HCT116 (cell line): ENCODE measurements at regions not wholly inside any gene's neighbourhood (a gene's known extent, or its start where the extent isn't known, plus 50 kb on each side); places are given as distances from the start of the nearest gene placed in this dataset.

Source experiments
- ATAC-seq: fragments of 200-7000 bp; cut with Tn5 transposase; 2 replicates; pipeline ENCODE4 v1.9.1; 2020; ENCODE audit warnings: mild to moderate bottlenecking, moderate library complexity
- BruUV-seq: library from RNA; stranded (reverse); fragments of 400-500 nt; replicated peaks from 2 replicates; lab custom pipeline; 2021; lab: Mats Ljungman, UMichigan
- CTCF ChIA-PET: fragments of 300-600 bp; sonication (Branson Sonifier 250); formaldehyde crosslinking; loops from one replicate; lab custom pipeline; 2021; ENCODE audit warnings: antibody characterized with exemption; lab: Charles Lee
- POLR2A ChIA-PET: fragments of 300-600, 350-600 bp; sonication (Branson Sonifier 250); formaldehyde crosslinking; loops from one replicate; lab custom pipeline; 2021; ENCODE audit warnings: antibody characterized with exemption; lab: Charles Lee
- RAD21 ChIA-PET, 2 experiments: fragments of 300-600 bp; sonication (Branson Sonifier 250); formaldehyde crosslinking; loops; one replicate each; lab custom pipeline; 2023; ENCODE audit warnings: low total read pairs in 2 of 2; ENCODE audit not compliant: uncharacterized antibody in 2 of 2, unreplicated experiment in 2 of 2, low non-redundant PET in 1 of 2; lab: Charles Lee
- DNase-seq: peaks from one replicate; pipeline ENCODE4 v3.0.0-alpha.2; 2010; ENCODE audit warnings: low read depth, low spot score
- H2AFZ ChIP-seq: fragments of 200-600 bp; shearing (Covaris generic), sonication (generic); 2 replicates; pipeline ENCODE4 v1.6.1; 2017; ENCODE audit warnings: low read depth, mixed run types, mixed read lengths, antibody characterized with exemption, low read length; ENCODE audit not compliant: poor library complexity, severe bottlenecking
- H3K27ac ChIP-seq: 2 replicates; pipeline ENCODE4 v1.5.1; 2012; ENCODE audit warnings: low read depth, low read length
- H3K27me3 ChIP-seq: fragments of 200-600 bp; sonication (generic); 2 replicates; pipeline ENCODE4 v1.6.1; 2016; ENCODE audit warnings: mixed run types, low read length, mixed read lengths; ENCODE audit not compliant: insufficient read depth
- H3K36me3 ChIP-seq, 2 experiments: fragments of 200-500 bp in 1 of 2; fragments of 200-600 bp in 1 of 2; sonication (Bioruptor generic) in 1 of 2; sonication (generic) in 1 of 2; 2 replicates each; pipeline versions ENCODE4 v1.5.1 to v1.6.1; 2014 to 2016; ENCODE audit warnings: low read length in 2 of 2, inconsistent platforms in 1 of 2, mixed read lengths in 1 of 2, mixed run types in 1 of 2; ENCODE audit not compliant: insufficient read depth in 2 of 2, control insufficient read depth in 1 of 2
- H3K4me1 ChIP-seq, 2 experiments: fragments of 200-600 bp in 1 of 2; sonication (generic) in 1 of 2; 2 replicates each; pipeline versions ENCODE4 v1.5.1 to v1.6.1; 2012 to 2017; ENCODE audit warnings: low read length in 2 of 2, inconsistent platforms in 1 of 2, mild to moderate bottlenecking in 1 of 2, mixed read lengths in 1 of 2, mixed run types in 1 of 2, moderate library complexity in 1 of 2; ENCODE audit not compliant: insufficient read depth in 2 of 2, control insufficient read depth in 1 of 2
- H3K4me2 ChIP-seq: fragments of 200-600 bp; sonication (generic); 2 replicates; pipeline ENCODE4 v1.6.1; 2017; ENCODE audit warnings: mixed run types, low read length, mixed read lengths
- H3K4me3 ChIP-seq, 2 experiments: fragments of 200-600 bp in 1 of 2; sonication (generic) in 1 of 2; replicated peaks in 1 of 2; 2 replicates each; pipeline ENCODE4 v1.5.1; 2011 to 2016; ENCODE audit warnings: low read length in 2 of 2, control low read depth in 1 of 2, low read depth in 1 of 2, mild to moderate bottlenecking in 1 of 2, mixed read lengths in 1 of 2, mixed run types in 1 of 2
- H3K79me2 ChIP-seq: fragments of 200-600 bp; sonication (generic); 2 replicates; pipeline ENCODE4 v1.6.1; 2017; ENCODE audit warnings: mild to moderate bottlenecking, mixed run types, low read length, moderate library complexity, mixed read lengths; ENCODE audit not compliant: insufficient read depth
- H3K9ac ChIP-seq: fragments of 200-600 bp; sonication (generic); 2 replicates; pipeline ENCODE4 v1.6.1; 2016; ENCODE audit warnings: low read length, mixed read lengths
- H3K9me2 ChIP-seq: fragments of 200-600 bp; sonication (generic), shearing (Covaris generic); 2 replicates; pipeline ENCODE4 v1.6.1; 2017; ENCODE audit warnings: mixed run types, mild to moderate bottlenecking, moderate library complexity; ENCODE audit not compliant: insufficient read depth
- H3K9me3 ChIP-seq, 2 experiments: fragments of 200-500 bp in 1 of 2; fragments of 200-600 bp in 1 of 2; sonication (Bioruptor generic) in 1 of 2; sonication (generic) in 1 of 2; 2 replicates each; pipeline ENCODE4 v1.6.1; 2014 to 2017; ENCODE audit warnings: low read length in 2 of 2, mixed read lengths in 2 of 2, inconsistent platforms in 1 of 2, low read depth in 1 of 2, mild to moderate bottlenecking in 1 of 2, mixed run types in 1 of 2, moderate library complexity in 1 of 2; ENCODE audit not compliant: control insufficient read depth in 1 of 2, insufficient read depth in 1 of 2
- H4K20me1 ChIP-seq: fragments of 200-600 bp; sonication (generic), shearing (Covaris generic); 2 replicates; pipeline ENCODE4 v1.6.1; 2017; ENCODE audit warnings: mixed run types, mild to moderate bottlenecking, moderate library complexity; ENCODE audit not compliant: insufficient read depth
- CTCF ChIP-seq, 3 experiments: fragments of 200-600 bp in 1 of 3; sonication (generic) in 1 of 3; IDR thresholded peaks in 2 of 3; conservative IDR thresholded peaks in 1 of 3; 2 replicates each; pipeline ENCODE4 v1.5.1; 2012 to 2017; ENCODE audit warnings: low read depth in 2 of 3, low read length in 2 of 3, antibody characterized with exemption in 1 of 3, borderline replicate concordance in 1 of 3, control low read depth in 1 of 3, mild to moderate bottlenecking in 1 of 3, mixed read lengths in 1 of 3, mixed run types in 1 of 3, moderate library complexity in 1 of 3; ENCODE audit not compliant: insufficient read depth in 1 of 3
- ELF1 ChIP-seq: IDR thresholded peaks from 2 replicates; pipeline ENCODE4 v1.6.1; 2012; ENCODE audit warnings: low read depth, borderline replicate concordance
- EZH2 ChIP-seq: fragments of 200-600 bp; sonication (generic); IDR thresholded peaks from 2 replicates; pipeline ENCODE4 v1.6.1; 2017; ENCODE audit warnings: antibody characterized with exemption, mixed run types
- SRF ChIP-seq: IDR thresholded peaks from 2 replicates; pipeline ENCODE4 v1.6.1; 2012; ENCODE audit warnings: low read depth
- ZFX ChIP-seq: fragments of 450-650 bp; IDR thresholded peaks from 2 replicates; pipeline ENCODE4 v1.6.1; 2017
- intact Hi-C: fragments of 100-400 bp; cut with micrococcal nuclease; formaldehyde crosslinking; loops from 2 replicates; pipeline ENCODE4 v1.10.0; 2022
- TF ChIP-seq, protein P1 (sequence below): IDR thresholded peaks from 2 replicates; pipeline ENCODE4 v1.6.1; 2012; ENCODE audit warnings: low read depth

DNA sequence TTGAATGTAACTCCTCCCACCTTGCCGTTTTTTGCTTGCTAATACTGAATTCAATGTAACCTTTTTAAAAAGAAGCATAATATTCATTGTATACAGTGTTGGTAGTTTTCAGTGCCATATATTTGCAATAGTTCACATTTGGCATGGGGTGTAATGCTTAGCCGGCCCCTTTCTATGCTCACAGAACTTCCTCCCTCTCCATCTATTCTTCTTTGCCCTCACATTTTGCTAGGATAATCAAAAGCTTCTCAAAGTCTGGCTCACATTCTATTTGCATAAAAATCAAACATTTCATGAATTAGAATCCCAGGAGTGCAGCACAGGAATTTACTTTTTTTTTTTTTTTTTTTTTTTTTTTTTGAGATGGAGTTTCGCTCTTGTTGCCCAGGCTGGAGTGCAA is 226.3 kb upstream of the MPDZ start:
- Histone ChIP-seq H3K36me3 (no peaks in the 10 kb centered on the region), H3K79me2 (no peaks in the 10 kb centered on the region), H2AFZ (no peak overlapping the region), H3K4me1 (no peaks in the 10 kb centered on the region), H3K27me3 (no peaks in the 10 kb centered on the region), H3K4me2 (no peak overlapping the region), H3K4me3 (no peak overlapping the region), H3K9me3 (no peaks in the 10 kb centered on the region; a peak in 1 of 4 replicates), H3K9me2 (no peaks in the 10 kb centered on the region), H4K20me1 (no peaks in the 10 kb centered on the region; the same call in 1 of the 2 replicates), H3K9ac (no peak overlapping the region), H3K27ac (no peak overlapping the region)
- intact Hi-C loops, result no loop called here
- no peak for DNase-seq
- ATAC-seq, result no peak
- TF ChIP-seq ELF1 (no peak), EZH2 (no peak), ZFX (no peak), SRF (no peak), CTCF (IDR thresholded peaks at IDR 0.05 in 2 of 3, conservative IDR thresholded peaks at IDR 0.05 in 1 of 3; ENCODE audit: borderline replicate concordance in 1 of 3, insufficient read depth in 1 of 3, low read depth in 2 of 3, low read length in 2 of 3) (no peak)
- TF ChIP-seq, protein P1, sequence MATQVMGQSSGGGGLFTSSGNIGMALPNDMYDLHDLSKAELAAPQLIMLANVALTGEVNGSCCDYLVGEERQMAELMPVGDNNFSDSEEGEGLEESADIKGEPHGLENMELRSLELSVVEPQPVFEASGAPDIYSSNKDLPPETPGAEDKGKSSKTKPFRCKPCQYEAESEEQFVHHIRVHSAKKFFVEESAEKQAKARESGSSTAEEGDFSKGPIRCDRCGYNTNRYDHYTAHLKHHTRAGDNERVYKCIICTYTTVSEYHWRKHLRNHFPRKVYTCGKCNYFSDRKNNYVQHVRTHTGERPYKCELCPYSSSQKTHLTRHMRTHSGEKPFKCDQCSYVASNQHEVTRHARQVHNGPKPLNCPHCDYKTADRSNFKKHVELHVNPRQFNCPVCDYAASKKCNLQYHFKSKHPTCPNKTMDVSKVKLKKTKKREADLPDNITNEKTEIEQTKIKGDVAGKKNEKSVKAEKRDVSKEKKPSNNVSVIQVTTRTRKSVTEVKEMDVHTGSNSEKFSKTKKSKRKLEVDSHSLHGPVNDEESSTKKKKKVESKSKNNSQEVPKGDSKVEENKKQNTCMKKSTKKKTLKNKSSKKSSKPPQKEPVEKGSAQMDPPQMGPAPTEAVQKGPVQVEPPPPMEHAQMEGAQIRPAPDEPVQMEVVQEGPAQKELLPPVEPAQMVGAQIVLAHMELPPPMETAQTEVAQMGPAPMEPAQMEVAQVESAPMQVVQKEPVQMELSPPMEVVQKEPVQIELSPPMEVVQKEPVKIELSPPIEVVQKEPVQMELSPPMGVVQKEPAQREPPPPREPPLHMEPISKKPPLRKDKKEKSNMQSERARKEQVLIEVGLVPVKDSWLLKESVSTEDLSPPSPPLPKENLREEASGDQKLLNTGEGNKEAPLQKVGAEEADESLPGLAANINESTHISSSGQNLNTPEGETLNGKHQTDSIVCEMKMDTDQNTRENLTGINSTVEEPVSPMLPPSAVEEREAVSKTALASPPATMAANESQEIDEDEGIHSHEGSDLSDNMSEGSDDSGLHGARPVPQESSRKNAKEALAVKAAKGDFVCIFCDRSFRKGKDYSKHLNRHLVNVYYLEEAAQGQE, result no peak
- ChIA-PET RAD21 (no interaction called here), POLR2A (no interaction called here), CTCF (no interaction called here)
- BruUV-seq, result no TSS peak
